DMS 273 (cell line): ENCODE measurements at regions not wholly inside any gene's neighbourhood (a gene's known extent, or its start where the extent isn't known, plus 50 kb on each side); places are given as distances from the start of the nearest gene placed in this dataset.

ENCODE experiments used
- DNase-seq: peaks from one replicate; lab custom pipeline; 2025; ENCODE audit not compliant: unreplicated experiment; lab: John Stamatoyannopoulos, UW

DNA sequence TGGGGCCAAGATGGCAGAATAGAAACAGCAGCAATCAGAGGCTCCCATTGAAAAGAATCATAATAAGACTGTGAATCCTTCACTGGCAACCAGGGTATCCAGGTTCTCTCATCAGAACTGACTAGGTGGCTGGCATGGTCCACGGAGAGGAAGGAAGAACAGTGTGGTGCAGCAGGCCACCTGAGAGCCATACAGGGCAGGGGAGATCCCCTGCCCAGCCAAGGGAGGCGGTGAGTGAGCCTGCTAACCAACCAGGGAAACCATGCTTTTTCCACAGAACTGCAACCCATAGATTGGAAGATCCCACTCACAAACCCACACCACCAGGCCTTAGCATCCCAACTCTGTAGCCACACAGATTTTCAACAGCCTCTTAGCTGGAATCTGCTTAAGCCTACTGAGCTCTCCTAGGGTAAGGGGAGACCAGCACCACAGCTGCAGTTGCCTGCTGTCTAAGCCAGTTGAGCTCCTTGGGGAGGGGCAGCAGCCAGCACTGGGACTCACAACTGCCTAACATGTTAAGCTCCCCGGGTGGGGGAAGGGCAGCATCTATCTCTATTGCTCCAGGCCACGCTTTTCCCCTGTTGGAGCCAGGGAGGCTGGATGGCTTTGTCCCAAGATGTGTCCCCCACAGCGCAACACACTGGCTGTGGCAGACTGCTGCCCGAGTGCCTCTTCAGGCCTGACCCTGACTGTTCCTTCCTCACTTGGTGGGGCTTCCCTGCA, 342.6 kb upstream of the CCDC196 start:
- DNase-seq = no peak

DNA sequence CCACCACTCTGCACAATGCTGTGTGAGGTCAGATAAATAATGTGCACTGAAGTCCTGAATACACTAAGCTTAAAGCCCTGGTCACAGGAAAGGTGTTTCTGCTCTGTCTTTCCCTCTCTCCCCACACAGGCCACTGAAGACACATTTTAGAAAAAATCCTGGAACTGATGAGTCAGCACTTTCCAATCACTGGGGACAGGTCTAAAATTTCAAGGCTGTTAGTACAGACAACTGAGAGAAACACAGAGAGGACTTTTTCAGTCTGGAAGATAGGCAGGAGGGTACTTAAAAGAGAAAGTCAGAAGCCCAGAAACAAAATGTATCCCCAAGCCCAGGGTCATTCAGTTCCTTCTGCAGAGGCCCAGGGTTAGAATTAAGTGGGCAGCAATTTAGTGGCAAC, 333.9 kb upstream of the CCDC196 start:
- peak; percentile 5 for DNase-seq

DNA sequence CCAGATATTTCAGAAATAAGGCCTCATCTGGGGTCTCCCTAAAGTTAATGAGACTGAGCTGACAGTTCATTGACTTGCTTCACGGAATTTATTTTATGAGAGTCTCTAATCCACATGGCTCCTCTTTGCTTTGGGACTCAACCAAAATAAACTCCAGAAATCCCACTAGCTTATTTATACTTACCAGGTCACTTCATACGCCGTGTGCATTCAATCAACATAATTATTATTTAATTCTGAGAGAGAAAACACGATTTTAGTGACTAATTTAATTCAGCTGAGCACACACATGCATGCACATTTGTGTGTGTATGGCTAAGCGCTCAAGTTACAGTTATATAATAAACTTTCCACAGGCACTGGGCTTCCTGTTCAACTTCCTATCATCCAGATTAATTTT, 333.4 kb upstream of the CCDC196 start:
- no peak for DNase-seq

DNA sequence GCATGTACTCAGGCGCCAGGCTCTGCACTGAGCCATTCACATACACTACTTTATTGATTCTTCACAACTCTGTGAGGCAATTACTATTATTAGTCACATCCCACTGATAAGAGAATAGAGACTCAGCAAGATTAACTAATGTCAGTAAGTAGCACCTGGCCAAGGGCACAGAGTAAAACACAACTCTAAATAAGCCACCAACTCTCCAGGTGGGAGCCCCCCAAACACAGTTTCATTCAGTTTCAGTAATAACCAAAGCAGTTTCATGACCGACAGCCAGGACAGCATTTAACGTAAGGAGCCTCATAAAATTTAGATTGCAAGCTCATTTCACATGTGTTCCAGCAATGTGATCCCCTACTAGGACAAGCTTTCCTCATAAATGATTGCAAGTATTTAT, 323.1 kb upstream of the CCDC196 start:
- DNase-seq = no peak

DNA sequence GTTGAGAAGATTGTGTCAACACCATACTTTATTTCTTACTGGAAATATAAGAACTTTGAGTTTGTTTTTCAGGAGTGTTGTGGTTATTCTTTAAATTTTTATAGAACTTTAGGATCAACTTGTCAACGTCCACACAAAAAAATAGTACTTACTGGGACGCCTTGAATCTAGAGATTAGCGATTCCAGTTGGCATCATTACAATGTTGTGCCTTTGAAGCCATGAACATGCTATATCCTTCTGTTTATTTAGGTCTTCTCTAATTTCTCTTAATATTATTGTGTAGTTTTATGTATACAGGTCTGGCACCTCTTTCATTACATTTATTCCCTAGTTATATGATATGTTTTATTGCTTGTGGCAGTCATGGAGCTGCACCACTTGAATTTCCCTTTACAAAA, 320.8 kb upstream of the CCDC196 start:
- no peak for DNase-seq

DNA sequence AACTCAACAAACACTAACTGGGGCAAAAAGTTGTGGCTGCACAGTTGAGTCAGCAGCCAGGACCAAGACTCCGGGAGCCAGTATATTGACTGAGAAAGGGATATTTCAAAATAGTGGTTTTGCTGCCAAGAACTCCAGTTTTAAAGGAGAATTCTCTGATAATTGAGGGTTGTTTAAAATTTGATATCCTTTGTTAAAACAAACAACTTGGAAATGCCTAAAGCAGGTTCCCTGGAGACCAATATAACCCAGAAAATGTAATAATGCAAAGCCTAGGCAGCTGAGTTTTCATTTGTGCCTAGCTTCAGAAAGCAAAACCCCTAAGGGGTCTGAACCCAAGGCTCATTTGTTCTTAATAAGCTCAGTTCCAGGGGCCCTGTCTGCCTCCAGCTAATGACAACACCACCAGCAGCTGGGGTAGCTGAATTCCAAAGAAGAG, 311.7 kb upstream of the CCDC196 start:
- DNase-seq = no peak

DNA sequence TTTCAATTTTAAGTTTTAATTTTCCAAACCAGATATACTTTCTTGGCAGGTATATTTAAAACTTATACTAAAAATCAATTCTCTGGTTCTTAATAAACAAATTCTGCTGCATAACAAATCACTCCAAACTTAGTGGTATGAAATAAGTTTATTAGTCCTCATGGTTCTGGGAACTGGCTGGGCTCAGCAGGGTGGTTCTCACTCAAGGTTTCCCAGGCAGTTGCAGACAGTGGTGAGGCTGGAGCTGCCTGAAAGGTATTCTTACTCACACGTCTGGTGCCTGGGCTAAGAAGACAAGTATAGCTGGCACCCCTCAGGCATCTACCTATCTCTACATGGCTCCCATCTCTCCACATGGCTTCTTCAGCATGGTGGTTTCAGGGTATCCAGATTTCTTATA, 308.2 kb upstream of the CCDC196 start:
- DNase-seq = no peak

DNA sequence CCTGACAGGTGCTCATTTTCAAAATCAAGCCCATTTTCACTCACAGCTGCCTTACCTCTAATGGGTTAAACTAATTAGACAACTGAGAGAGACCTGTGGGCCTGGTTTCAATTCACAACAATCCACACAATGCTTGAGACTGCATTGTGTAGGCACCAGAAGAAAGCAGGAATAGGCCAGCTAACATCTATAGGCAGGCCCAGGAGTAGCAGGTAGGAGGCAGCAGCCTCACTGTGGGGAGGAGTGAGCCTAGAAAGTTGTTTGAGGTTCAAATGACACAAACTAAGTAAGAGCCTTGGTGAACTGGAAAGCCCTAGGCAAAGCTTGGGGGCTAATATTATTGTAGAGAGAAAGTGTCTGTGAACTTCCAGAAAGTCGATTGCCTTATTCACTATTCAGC, 289.5 kb upstream of the CCDC196 start:
- no peak for DNase-seq

DNA sequence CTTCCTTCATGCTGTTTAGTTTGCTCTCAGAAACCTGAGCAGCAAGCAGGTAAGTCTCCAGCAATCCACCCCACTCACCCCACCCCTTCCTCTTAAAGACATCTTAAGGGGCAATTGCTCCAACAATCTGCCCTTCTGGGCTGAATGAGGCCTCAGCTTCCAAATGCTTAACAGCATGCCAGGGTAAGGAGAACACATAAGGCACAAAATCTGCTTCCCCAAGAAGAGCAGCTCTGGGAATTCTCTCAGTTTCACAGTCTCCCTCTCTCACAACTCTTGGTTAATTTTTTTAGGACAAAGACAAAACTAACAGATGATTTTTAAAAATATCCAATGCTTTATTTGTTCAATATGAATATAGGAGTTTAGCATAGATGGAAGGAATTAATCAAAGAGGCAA, 288.9 kb upstream of the CCDC196 start:
- DNase-seq = no peak

DNA sequence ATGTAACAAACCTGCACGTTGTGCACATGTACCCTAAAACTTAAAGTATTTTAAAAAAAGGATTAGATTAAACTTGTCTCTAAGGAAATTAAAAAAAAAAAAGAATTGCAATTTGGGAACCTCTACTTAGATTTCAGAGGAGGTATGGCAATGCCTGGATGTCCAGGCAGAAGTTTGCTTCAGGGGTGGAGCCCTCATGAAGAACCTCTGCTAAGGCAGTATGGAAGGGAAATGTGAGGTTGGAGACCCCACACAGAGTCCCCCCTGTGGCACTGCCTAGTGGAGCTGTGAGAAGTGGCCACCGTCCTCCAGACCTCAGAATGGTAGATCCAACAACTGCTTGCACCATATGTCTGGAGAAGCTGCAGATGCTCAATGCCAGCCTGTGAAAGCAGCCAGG, 279.6 kb upstream of the CCDC196 start:
- peak; percentile 18 for DNase-seq

DNA sequence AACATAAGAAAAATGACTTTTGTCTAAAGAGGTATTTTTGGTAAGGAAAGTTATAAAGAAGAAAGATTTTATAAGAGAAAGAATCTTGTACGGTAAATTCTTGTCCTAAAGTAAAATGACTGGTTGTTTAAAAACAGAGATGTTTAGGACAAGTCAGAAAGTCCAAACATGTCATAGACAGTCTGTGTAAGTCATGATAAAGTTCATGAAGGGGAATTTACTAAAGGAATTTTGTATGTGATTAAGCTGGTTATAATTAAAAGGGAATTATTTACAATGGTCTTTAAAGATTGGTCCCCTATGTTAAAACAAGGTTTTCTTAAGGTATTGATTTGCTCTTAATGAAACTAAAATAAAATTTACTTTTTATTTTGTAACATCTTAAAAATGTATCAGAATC, 269.4 kb upstream of the CCDC196 start:
- peak; percentile 34 for DNase-seq

DNA sequence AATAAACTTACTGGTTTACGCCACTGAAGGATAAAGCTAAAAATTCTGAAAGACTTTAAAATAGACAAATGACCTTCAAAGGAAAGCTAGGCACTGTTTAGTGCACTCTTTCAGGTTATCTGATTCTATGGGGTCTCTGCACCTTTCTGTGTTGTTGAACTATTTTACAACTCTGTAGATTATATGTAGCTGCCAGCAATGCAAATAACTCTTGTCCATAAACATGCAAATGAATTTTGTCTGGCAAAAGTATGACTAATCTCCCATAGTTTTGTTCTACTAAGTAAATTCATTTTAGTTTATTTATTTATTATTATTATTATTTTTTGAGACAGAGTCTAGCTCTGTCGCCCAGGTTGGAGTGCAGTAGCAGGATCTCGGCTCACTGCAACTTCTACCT, 266.3 kb upstream of the CCDC196 start:
- DNase-seq = no peak

DNA sequence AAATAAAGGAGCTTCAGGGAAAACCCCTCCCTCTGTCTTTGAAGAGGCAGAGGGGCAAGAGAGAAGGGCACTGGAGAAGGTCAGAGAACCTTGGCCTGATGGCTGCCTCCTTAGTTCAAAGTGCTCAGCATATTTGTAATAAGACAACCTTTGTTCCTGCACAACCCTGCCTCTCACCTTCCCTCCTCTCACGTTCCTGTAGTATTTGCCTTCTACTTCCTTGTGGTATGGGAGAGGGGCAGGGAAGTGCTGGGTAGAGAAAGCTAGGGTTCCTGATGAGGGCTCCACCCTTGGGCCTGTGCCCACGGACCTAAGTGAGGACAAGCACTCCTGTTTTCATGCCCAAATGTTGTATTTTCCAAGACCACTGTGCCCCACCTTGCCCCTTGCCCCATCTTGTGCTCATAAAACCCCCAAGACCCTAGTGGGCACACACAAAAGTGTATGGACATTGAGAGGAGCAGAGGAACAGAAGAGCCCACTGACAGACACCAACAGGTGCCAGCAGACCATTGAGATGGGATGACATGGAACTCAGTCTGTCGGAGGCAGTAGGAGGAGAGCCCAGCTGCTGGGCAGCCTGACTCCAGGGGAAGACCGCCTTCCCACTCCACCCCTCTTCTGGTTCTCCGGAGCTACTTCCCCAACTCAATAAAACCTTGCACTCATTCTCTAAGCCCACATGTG, 261.5 kb upstream of the CCDC196 start:
- no peak for DNase-seq

DNA sequence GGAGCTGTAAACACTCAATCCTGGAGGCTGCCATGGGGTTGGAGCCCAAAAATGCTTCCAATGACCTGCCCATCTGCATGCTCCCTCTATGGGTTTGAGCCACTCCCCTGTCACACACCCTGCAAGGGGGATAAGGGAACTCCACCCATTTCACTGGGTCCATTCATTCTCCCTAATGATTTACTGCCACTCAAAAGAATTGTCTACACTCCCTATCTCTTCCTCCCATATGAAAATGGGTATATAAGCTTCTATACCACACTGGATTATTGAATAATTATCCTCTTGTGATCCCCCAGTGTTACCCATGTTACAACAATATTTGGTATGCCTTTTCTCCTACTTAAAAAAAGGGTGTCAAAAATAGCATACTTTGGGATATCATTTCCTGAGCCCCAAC, 260.8 kb upstream of the CCDC196 start:
- no peak for DNase-seq

DNA sequence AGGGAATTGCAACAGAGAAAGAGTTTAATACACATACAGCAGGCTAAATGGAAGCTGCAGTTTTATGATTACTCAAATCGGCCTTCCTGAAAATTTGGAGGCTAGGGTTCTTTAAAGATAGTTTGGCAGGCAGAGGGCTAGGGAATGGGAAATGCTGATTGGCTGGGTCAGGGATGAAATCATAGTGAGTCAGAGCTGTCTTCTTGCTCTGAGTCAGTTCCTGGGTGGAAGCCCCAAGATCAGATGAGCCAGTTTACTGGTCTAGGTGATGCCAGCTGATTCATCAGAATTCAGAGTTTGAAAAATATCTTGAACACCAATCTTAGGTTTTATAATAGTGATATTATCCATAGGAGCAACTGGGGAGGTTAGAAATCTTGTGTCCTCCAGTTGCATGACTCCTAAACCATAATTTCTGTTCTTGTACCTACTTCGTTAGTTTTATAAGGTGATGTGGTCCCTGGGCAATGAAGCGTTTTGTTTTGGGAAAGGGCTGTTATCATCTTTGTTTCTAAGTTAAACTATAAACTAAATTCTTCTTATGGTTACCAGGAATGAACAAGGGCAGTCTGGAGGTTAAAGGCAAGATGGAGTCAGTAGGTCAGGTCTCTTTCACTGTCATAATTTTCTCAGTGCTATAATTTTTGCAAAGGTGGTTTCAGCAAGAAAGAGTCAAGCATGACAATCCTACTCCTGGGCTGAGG, 257.8 kb upstream of the CCDC196 start:
- DNase-seq = no peak

DNA sequence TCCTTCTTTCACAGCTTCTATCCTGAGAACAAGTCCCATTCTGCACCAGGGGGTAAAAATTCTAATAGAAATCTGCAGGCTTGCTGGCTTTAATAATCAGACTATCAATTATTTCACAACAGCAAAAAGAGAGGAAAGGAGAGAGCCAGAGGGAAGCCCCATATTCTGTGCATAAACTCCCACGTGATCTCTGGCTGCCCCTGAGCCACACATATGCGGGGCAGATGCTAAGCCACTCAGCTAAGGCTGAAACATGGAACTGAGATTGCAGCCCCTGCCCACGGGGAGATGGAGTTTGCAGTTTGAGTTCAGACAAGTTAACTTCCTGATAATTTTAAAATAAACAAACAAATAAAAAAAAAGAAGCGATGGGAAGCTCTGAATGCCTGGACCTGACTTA, 254.4 kb upstream of the CCDC196 start:
- DNase-seq = no peak

DNA sequence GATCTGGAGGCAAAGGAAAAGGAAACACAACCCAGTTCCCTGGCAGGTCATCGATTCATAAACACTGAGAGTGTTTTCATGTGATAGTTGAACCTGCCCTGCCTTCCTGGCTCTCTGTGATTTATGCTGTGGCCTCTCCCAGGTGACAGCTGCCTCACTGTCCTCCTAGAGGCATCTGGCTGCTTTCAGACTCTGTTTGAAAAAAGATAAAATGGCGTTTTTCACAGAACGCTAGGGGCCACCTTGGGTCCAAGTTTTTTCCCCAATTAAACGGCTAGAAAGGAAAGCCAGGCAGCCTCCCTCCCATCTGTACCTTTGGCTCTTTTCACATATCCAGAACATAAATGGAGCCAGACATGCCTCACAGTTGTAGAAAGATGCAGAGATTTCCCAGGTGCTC, 252.6 kb upstream of the CCDC196 start:
- peak; percentile 18 for DNase-seq

DNA sequence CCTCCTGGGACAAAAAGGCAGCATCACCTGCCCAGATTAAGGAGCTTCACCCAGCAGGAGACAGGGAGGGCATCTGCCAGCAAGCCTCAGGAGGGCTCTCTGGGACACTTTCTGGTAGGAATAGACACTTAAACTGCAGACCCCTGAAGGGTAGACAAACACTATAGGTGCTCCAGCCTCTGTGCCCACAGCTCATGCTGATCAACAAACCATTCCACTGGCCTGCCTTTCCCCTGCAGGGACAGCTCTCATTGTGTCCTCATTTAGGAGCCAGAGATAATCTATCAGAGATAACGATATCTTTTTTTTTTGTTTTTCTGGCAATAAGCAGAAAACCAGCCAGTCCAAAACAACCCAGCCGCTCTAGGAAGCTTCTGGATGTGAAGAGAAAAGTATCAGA, 251.8 kb upstream of the CCDC196 start:
- DNase-seq = no peak

DNA sequence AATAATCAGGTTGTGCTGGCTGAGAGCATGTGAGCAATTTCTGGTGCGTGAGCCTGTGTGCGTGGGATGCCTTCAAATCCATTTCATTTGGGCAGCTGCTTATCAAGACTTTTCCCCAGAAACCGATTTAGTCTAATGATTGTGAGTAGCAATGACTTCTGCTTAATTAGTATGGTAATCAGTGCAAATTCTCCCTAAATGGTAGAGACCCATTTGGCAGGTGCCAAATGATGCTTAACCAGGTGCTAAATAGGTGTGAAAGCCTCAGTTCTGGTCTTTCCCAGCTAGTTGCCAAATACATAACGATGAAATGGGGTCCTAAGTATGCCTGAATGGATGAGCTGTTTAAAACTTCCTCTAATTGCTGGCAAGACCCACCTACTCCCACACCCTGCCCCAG, 248.4 kb upstream of the CCDC196 start:
- no peak for DNase-seq

DNA sequence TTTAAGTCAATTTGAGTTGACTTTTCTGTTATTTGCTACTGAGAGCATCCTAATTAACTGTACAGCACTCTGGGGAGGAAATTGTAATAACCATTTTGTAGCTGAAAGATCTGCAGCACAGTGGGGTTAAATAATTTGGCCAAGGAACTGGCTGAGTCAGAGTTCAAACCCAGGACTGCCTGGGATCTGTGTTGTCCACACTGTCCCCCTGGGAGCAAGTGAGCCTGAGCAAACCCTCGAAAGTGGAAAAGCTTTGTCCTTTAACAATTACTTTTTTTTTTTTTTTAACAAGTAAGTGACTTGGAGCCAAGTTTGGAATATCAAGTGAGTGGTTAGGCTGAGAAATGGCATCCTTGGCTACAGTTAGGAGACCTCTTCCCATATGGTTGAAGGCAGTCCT, 247.2 kb upstream of the CCDC196 start:
- no peak for DNase-seq

DNA sequence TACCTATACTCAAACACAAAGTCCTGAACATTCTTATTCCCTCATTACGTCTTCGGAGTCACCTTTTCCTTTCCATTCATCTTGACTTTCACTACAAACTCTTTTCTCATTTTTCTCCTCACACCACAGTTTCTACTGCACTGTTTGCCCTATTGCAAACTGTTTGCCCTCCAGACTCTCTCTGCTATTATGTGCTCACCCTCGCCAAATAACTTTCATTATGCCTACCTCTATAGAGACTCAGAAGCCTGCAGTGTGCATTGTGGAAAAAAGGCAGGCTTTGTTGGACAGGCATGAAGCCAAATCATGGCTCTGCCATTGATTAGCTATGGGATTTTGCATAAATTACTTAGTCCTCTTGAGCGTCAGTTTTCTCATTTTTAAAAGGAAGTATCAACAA, 246.6 kb upstream of the CCDC196 start:
- no peak for DNase-seq

DNA sequence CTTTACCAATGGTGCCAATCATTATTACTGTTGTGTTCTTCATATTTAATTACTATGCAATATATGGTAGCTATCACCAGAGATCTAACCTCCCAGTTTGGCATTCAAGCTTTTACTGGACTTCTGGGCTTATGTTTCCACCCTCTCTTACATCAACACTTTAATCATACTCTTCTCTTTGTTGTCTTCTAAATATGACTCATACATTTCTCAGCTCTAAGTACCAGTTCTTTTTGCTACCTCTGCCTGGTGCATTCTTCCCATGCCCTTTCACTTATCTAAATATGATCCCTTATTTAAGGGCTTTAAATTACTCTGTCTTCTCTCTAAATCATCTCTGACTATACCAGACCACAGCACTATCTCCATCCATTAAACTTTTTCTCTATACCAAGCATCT, 246.1 kb upstream of the CCDC196 start:
- DNase-seq = no peak
